KMS-11 (cell line): ENCODE measurements at regions not wholly inside any gene's neighbourhood (a gene's known extent, or its start where the extent isn't known, plus 50 kb on each side); places are given as distances from the start of the nearest gene placed in this dataset.

Source experiments
- H2AFZ ChIP-seq: fragments of 200-600 bp; sonication (generic); 2 replicates; pipeline ENCODE4 v1.6.1; 2016; ENCODE audit warnings: antibody characterized with exemption, mixed run types, low read depth
- H3K27ac ChIP-seq: fragments of 200-600 bp; sonication (generic); 2 replicates; pipeline ENCODE4 v1.6.1; 2016; ENCODE audit warnings: mild to moderate bottlenecking, mixed run types
- H3K27me3 ChIP-seq: fragments of 200-600 bp; sonication (generic); 2 replicates; pipeline ENCODE4 v1.6.1; 2017; ENCODE audit warnings: mild to moderate bottlenecking, low read depth, mixed run types, moderate library complexity; ENCODE audit not compliant: insufficient read depth
- H3K36me3 ChIP-seq: fragments of 200-600 bp; sonication (generic); 2 replicates; pipeline ENCODE4 v1.6.1; 2017; ENCODE audit warnings: mild to moderate bottlenecking, mixed run types; ENCODE audit not compliant: insufficient read depth
- H3K4me1 ChIP-seq: fragments of 200-600 bp; sonication (generic); 2 replicates; pipeline ENCODE4 v1.6.1; 2016; ENCODE audit warnings: mild to moderate bottlenecking, low read depth, mixed run types; ENCODE audit not compliant: poor library complexity, severe bottlenecking
- H3K4me2 ChIP-seq: fragments of 200-600 bp; sonication (generic); 2 replicates; pipeline ENCODE4 v1.7.0; 2016; ENCODE audit warnings: mild to moderate bottlenecking, mixed run types
- H3K4me3 ChIP-seq: fragments of 200-600 bp; sonication (generic); IDR thresholded peaks from 2 replicates; pipeline ENCODE4 v1.6.1; 2017; ENCODE audit warnings: low read depth, low read length, mixed read lengths; ENCODE audit not compliant: insufficient read depth
- H3K79me2 ChIP-seq: fragments of 200-600 bp; sonication (generic); 2 replicates; pipeline ENCODE4 v1.6.1; 2016; ENCODE audit warnings: low read depth, mixed run types; ENCODE audit not compliant: insufficient read depth
- H3K9ac ChIP-seq: fragments of 200-600 bp; sonication (generic); 2 replicates; pipeline ENCODE4 v1.6.1; 2016; ENCODE audit warnings: mild to moderate bottlenecking, mixed run types
- H4K20me1 ChIP-seq: fragments of 200-600 bp; sonication (generic); 2 replicates; pipeline ENCODE4 v1.6.1; 2016; ENCODE audit warnings: mild to moderate bottlenecking, mixed run types; ENCODE audit not compliant: insufficient read depth
- CTCF ChIP-seq: fragments of 200-600 bp; sonication (generic); conservative IDR thresholded peaks from 2 replicates; pipeline ENCODE4 v1.6.1; 2017; ENCODE audit warnings: low read depth, mild to moderate bottlenecking, antibody characterized with exemption, low read length, moderate library complexity, mixed read lengths

- Histone ChIP-seq H3K36me3 (no peaks in the 10 kb centered on the region), H4K20me1 (no peaks in the 10 kb centered on the region), H3K27me3 (no peaks in the 10 kb centered on the region), H3K27ac (no peak overlapping the region), H2AFZ (no peak overlapping the region), H3K79me2 (no peaks in the 10 kb centered on the region), H3K4me1 (peaks cover 10% of the 10 kb centered on the region), H3K4me3 (no peak overlapping the region), H3K9ac (no peak overlapping the region), H3K4me2 (no peak overlapping the region)
- peak; percentile 58 for TF ChIP-seq CTCF
Observed at GRCh38 chr15:95024351-95024750, 793.0 kb downstream of the MCTP2 start.

- Histone ChIP-seq H3K36me3 (no peaks in the 10 kb centered on the region), H3K9ac (no peak overlapping the region), H3K27me3 (no peaks in the 10 kb centered on the region), H3K27ac (no peak overlapping the region), H3K4me3 (no peak overlapping the region), H3K79me2 (no peaks in the 10 kb centered on the region), H3K4me1 (peaks cover 21% of the 10 kb centered on the region), H4K20me1 (no peaks in the 10 kb centered on the region), H2AFZ (no peak overlapping the region), H3K4me2 (no peak overlapping the region)
- peak; percentile 82 for TF ChIP-seq CTCF
Observed at GRCh38 chr15:95025924-95026728, 794.8 kb downstream of the MCTP2 start.

GRCh38 chr15:95027981-95028380 lies 796.6 kb downstream of the MCTP2 start:
- Histone ChIP-seq H2AFZ (no peak overlapping the region), H3K9ac (no peak overlapping the region), H3K36me3 (no peaks in the 10 kb centered on the region), H4K20me1 (no peaks in the 10 kb centered on the region), H3K27me3 (no peaks in the 10 kb centered on the region), H3K79me2 (no peaks in the 10 kb centered on the region), H3K4me1 (peaks cover 40% of the 10 kb centered on the region), H3K27ac (no peak overlapping the region), H3K4me3 (no peak overlapping the region), H3K4me2 (no peak overlapping the region)
- no peak for TF ChIP-seq CTCF

- H3K4me1 ChIP-seq = peaks cover 43% of the 10 kb centered on the region
- H3K27ac ChIP-seq = peak overlapping the region; percentile 71
- no peaks in the 10 kb centered on the region for H4K20me1 ChIP-seq
- no peaks in the 10 kb centered on the region for H3K27me3 ChIP-seq
- no peaks in the 10 kb centered on the region for H3K36me3 ChIP-seq
- H3K4me2 ChIP-seq = peak overlapping the region; percentile 74
- H3K79me2 ChIP-seq = no peaks in the 10 kb centered on the region
- H3K4me3 ChIP-seq = no peak overlapping the region
- H2AFZ ChIP-seq = peak overlapping the region; percentile 39; the same call in 1 of the 2 replicates
- no peak overlapping the region for H3K9ac ChIP-seq
- no peak for TF ChIP-seq CTCF
Observed at GRCh38 chr15:95032156-95032555, 800.8 kb downstream of the MCTP2 start.
